Smooth muscle cell (in vitro differentiated cells): ENCODE measurements at regions not wholly inside any gene's neighbourhood (a gene's known extent, or its start where the extent isn't known, plus 50 kb on each side); places are given as distances from the start of the nearest gene placed in this dataset.

Source experiments
- DNase-seq: peaks from one replicate; lab custom pipeline; 2025; ENCODE audit not compliant: unreplicated experiment; lab: John Stamatoyannopoulos, UW
- H2AFZ ChIP-seq: fragments of 200-600 bp; sonication (generic); 2 replicates; pipeline ENCODE4 v1.6.0; 2016; ENCODE audit warnings: antibody characterized with exemption, low read depth, mild to moderate bottlenecking
- H3F3A ChIP-seq: fragments of 200-600 bp; sonication (generic); 2 replicates; pipeline ENCODE4 v1.6.0; 2017; ENCODE audit warnings: antibody characterized with exemption, low read depth
- H3K27ac ChIP-seq: fragments of 200-600 bp; sonication (generic); 2 replicates; pipeline ENCODE4 v1.5.1; 2016; ENCODE audit warnings: low read depth, mild to moderate bottlenecking
- H3K27me3 ChIP-seq: fragments of 200-600 bp; sonication (generic); 2 replicates; pipeline ENCODE4 v1.6.1; 2016; ENCODE audit warnings: low read depth, mild to moderate bottlenecking
- H3K36me3 ChIP-seq: fragments of 200-600 bp; sonication (generic); 2 replicates; pipeline ENCODE4 v1.5.1; 2016; ENCODE audit warnings: low read depth
- H3K4me1 ChIP-seq: fragments of 200-600 bp; sonication (generic); 2 replicates; pipeline ENCODE4 v1.5.1; 2016; ENCODE audit warnings: low read depth
- H3K4me2 ChIP-seq: fragments of 200-600 bp; sonication (generic); 2 replicates; pipeline ENCODE4 v1.6.0; 2016; ENCODE audit warnings: mild to moderate bottlenecking
- H3K4me3 ChIP-seq: fragments of 200-600 bp; sonication (generic); 2 replicates; pipeline ENCODE4 v1.5.1; 2016; ENCODE audit warnings: mild to moderate bottlenecking
- H3K79me2 ChIP-seq: fragments of 200-600 bp; sonication (generic); 2 replicates; pipeline ENCODE4 v1.6.0; 2016; ENCODE audit warnings: low read depth, mild to moderate bottlenecking
- H3K9ac ChIP-seq: fragments of 200-600 bp; sonication (generic); 2 replicates; pipeline ENCODE4 v1.6.0; 2016; ENCODE audit warnings: low read depth
- H3K9me3 ChIP-seq: fragments of 200-600 bp; sonication (generic); replicated peaks from 2 replicates; pipeline ENCODE4 v1.5.1; 2016; ENCODE audit warnings: low read depth
- H4K20me1 ChIP-seq: fragments of 200-600 bp; sonication (generic); 2 replicates; pipeline ENCODE4 v1.6.0; 2016; ENCODE audit warnings: low read depth
- WGBS: methylation state at CpG from one replicate; pipeline ENCODE4 v1.1.7; 2016; ENCODE audit warnings: low lambda C conversion rate; 5-methylcytosine and 5-hydroxymethylcytosine counted together
- TF ChIP-seq, protein P1 (sequence below): fragments of 200-600 bp; sonication (generic); IDR thresholded peaks from 2 replicates; pipeline ENCODE4 v1.5.1; 2017; ENCODE audit warnings: borderline replicate concordance, mild to moderate bottlenecking, antibody characterized with exemption; ENCODE audit not compliant: insufficient read depth, poor library complexity, severe bottlenecking

GRCh38 chrX:3231766-3232165 lies 114.7 kb downstream of the MXRA5 start:
- Histone ChIP-seq H3K36me3 (no peaks in the 10 kb centered on the region), H3K9me3 (no peaks in the 10 kb centered on the region), H3F3A (no peaks in the 10 kb centered on the region), H4K20me1 (no peaks in the 10 kb centered on the region), H3K79me2 (no peaks in the 10 kb centered on the region), H3K27ac (peak overlapping the region; percentile 65), H3K27me3 (no peaks in the 10 kb centered on the region), H3K9ac (no peak overlapping the region), H2AFZ (peak overlapping the region; percentile 70), H3K4me2 (peak overlapping the region; percentile 61), H3K4me3 (no peak overlapping the region), H3K4me1 (no peaks in the 10 kb centered on the region)
- TF ChIP-seq, protein P1, sequence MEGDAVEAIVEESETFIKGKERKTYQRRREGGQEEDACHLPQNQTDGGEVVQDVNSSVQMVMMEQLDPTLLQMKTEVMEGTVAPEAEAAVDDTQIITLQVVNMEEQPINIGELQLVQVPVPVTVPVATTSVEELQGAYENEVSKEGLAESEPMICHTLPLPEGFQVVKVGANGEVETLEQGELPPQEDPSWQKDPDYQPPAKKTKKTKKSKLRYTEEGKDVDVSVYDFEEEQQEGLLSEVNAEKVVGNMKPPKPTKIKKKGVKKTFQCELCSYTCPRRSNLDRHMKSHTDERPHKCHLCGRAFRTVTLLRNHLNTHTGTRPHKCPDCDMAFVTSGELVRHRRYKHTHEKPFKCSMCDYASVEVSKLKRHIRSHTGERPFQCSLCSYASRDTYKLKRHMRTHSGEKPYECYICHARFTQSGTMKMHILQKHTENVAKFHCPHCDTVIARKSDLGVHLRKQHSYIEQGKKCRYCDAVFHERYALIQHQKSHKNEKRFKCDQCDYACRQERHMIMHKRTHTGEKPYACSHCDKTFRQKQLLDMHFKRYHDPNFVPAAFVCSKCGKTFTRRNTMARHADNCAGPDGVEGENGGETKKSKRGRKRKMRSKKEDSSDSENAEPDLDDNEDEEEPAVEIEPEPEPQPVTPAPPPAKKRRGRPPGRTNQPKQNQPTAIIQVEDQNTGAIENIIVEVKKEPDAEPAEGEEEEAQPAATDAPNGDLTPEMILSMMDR, result no peak
- 44% methylated on average over 7 of the region's 7 CpGs for WGBS
- DNase-seq, result no peak

- H3K27me3 ChIP-seq, result no peaks in the 10 kb centered on the region
- no peak for DNase-seq
- no peaks in the 10 kb centered on the region for H4K20me1 ChIP-seq
These were observed 116.0 kb downstream of the MXRA5 start for GRCh38 chrX:3230496-3230895.

GRCh38 chrX:3227526-3227925 lies 118.9 kb downstream of the MXRA5 start:
- Histone ChIP-seq H3K27ac (no peak overlapping the region), H3K9ac (no peak overlapping the region), H3K9me3 (no peaks in the 10 kb centered on the region), H3K27me3 (no peaks in the 10 kb centered on the region), H2AFZ (no peak overlapping the region), H3K36me3 (no peaks in the 10 kb centered on the region), H3K4me1 (no peaks in the 10 kb centered on the region), H3K79me2 (no peaks in the 10 kb centered on the region), H3K4me3 (no peak overlapping the region), H4K20me1 (no peaks in the 10 kb centered on the region), H3K4me2 (no peak overlapping the region), H3F3A (no peaks in the 10 kb centered on the region)
- no peak for DNase-seq
- WGBS, result 60% methylated on average over 1 of the region's 1 CpG
- TF ChIP-seq, protein P1, result no peak

More at GRCh38 chrX:3230496-3230895, 116.0 kb downstream of the MXRA5 start:
- no peak overlapping the region for H3K9ac ChIP-seq
- H3K79me2 ChIP-seq, result no peaks in the 10 kb centered on the region
- H3K4me2 ChIP-seq, result no peak overlapping the region
- no peak overlapping the region for H3K27ac ChIP-seq
- TF ChIP-seq, protein P1, result no peak
- no peak overlapping the region for H2AFZ ChIP-seq
- WGBS, result 80% methylated on average over 2 of the region's 2 CpGs
- no peak overlapping the region for H3K4me3 ChIP-seq
- H3F3A ChIP-seq, result no peaks in the 10 kb centered on the region
- no peaks in the 10 kb centered on the region for H3K36me3 ChIP-seq
- H3K9me3 ChIP-seq, result no peaks in the 10 kb centered on the region
- no peaks in the 10 kb centered on the region for H3K4me1 ChIP-seq

DNA sequence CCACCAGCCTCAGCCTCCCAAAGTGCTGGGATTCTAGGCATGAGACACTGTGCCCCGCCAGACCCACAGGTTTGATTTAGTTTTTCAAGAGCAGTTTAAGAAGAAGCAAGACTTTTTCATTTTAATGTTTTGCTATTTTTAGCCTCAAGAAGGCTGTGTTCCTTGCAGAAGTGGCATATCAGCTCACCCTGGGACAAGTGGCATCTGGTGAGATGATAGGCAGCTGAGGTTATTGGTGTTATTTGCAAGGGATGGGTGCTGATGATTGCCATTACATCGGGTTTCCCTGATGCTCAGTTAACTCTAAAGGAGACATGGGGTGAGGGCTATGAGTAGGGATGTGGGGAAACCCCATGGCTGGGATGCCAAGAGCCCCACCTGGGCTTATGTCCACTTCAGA lies 120.4 kb downstream of the MXRA5 start:
- Histone ChIP-seq H4K20me1 (no peaks in the 10 kb centered on the region), H3K4me1 (no peaks in the 10 kb centered on the region)
- WGBS, result 77% methylated on average over 2 of the region's 2 CpGs

More for the DNA sequence above, 120.4 kb downstream of the MXRA5 start:
- no peaks in the 10 kb centered on the region for H3K9me3 ChIP-seq
- no peak overlapping the region for H3K4me3 ChIP-seq
- no peak overlapping the region for H3K9ac ChIP-seq
- H3K27ac ChIP-seq, result no peak overlapping the region
- H3K79me2 ChIP-seq, result no peaks in the 10 kb centered on the region
- no peak overlapping the region for H3K4me2 ChIP-seq
- no peaks in the 10 kb centered on the region for H3K27me3 ChIP-seq
- no peak for DNase-seq
- TF ChIP-seq, protein P1, result no peak
- H2AFZ ChIP-seq, result no peak overlapping the region
- no peaks in the 10 kb centered on the region for H3F3A ChIP-seq
- no peaks in the 10 kb centered on the region for H3K36me3 ChIP-seq
